ENCODE measurements at regions not wholly inside any gene's neighbourhood (a gene's known extent, or its start where the extent isn't known, plus 50 kb on each side); places are given as distances from the start of the nearest gene placed in this dataset.

- intact Hi-C loops (cut with DNase I): no loop called here
- H3K36me3 ChIP-seq: no peaks in the 10 kb centered on the region
- ATAC-seq (no peak), DNase-seq (peak in 1 of 4 donors; percentile 65)
- no peak overlapping the region for H3K27ac ChIP-seq
- no peak overlapping the region for H3K4me3 ChIP-seq
- H3K9me3 ChIP-seq: no peaks in the 10 kb centered on the region
- H3K4me1 ChIP-seq: no peaks in the 10 kb centered on the region
- no peaks in the 10 kb centered on the region for H3K27me3 ChIP-seq
- TF ChIP-seq CTCF (IDR thresholded peaks at IDR 0.05): no peak
Measured at GRCh38 chr22:48746789-48747425, 1080.8 kb downstream of the BRD1 start.

- DNase-seq: peak in 1 of 4 donors; percentile 67
Measured at GRCh38 chr22:48745842-48746788, 1081.6 kb downstream of the BRD1 start.

GRCh38 chr22:48744967-48745841 is 1082.5 kb downstream of the BRD1 start:
- intact Hi-C loops (cut with DNase I): no loop called here
- TF ChIP-seq CTCF (IDR thresholded peaks at IDR 0.05): no peak
- no peak for ATAC-seq

More at GRCh38 chr22:48745842-48746788, 1081.6 kb downstream of the BRD1 start:
- H3K9me3 ChIP-seq: no peaks in the 10 kb centered on the region
- no peaks in the 10 kb centered on the region for H3K27me3 ChIP-seq
- no peak for ATAC-seq
- intact Hi-C loops (cut with DNase I): no loop called here
- no peak for TF ChIP-seq CTCF (IDR thresholded peaks at IDR 0.05)
- H3K36me3 ChIP-seq: no peaks in the 10 kb centered on the region
- H3K4me3 ChIP-seq: no peak overlapping the region
- no peak overlapping the region for H3K27ac ChIP-seq
- H3K4me1 ChIP-seq: no peaks in the 10 kb centered on the region

GRCh38 chr22:48744283-48744641 is 1083.4 kb downstream of the BRD1 start:
- Histone ChIP-seq H3K36me3 (no peaks in the 10 kb centered on the region), H3K4me1 (no peaks in the 10 kb centered on the region), H3K27ac (no peak overlapping the region), H3K9me3 (no peaks in the 10 kb centered on the region), H3K27me3 (no peaks in the 10 kb centered on the region), H3K4me3 (no peak overlapping the region)
- no peak for TF ChIP-seq CTCF (IDR thresholded peaks at IDR 0.05)
- intact Hi-C loops (cut with DNase I): no loop called here
- DNase-seq (peak in 1 of 4 donors; percentile 66), ATAC-seq (no peak)

More at GRCh38 chr22:48744967-48745841, 1082.5 kb downstream of the BRD1 start:
- Histone ChIP-seq H3K27ac (no peak overlapping the region), H3K27me3 (no peaks in the 10 kb centered on the region), H3K36me3 (no peaks in the 10 kb centered on the region), H3K4me3 (no peak overlapping the region), H3K9me3 (no peaks in the 10 kb centered on the region), H3K4me1 (no peaks in the 10 kb centered on the region)
- no peak for DNase-seq

All from left lung (tissue), 4 donors.